ENCODE measurements at regions not wholly inside any gene's neighbourhood (a gene's known extent, or its start where the extent isn't known, plus 50 kb on each side); places are given as distances from the start of the nearest gene placed in this dataset.

DNA sequence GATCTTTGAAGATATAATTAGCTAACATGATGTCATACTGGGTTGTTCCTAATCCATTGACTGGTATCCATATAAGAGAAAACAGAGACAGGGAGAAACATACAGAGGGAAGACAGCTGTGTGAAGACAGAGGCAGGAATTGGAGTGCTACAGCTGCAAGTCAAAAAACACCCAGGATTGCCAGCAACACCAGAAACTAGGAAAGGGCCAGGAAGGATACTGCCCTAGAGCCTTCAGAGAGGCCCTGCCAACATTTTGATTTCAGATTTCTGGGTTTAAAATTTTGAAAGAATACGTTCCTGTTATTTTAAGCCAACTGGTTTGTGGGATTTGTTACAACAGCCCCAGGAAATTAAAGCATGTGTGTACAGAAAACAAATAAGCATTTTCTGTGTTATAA is 473.7 kb upstream of the FLRT2 start:
- TF ChIP-seq, protein P1, sequence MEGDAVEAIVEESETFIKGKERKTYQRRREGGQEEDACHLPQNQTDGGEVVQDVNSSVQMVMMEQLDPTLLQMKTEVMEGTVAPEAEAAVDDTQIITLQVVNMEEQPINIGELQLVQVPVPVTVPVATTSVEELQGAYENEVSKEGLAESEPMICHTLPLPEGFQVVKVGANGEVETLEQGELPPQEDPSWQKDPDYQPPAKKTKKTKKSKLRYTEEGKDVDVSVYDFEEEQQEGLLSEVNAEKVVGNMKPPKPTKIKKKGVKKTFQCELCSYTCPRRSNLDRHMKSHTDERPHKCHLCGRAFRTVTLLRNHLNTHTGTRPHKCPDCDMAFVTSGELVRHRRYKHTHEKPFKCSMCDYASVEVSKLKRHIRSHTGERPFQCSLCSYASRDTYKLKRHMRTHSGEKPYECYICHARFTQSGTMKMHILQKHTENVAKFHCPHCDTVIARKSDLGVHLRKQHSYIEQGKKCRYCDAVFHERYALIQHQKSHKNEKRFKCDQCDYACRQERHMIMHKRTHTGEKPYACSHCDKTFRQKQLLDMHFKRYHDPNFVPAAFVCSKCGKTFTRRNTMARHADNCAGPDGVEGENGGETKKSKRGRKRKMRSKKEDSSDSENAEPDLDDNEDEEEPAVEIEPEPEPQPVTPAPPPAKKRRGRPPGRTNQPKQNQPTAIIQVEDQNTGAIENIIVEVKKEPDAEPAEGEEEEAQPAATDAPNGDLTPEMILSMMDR (conservative IDR thresholded peaks at IDR 0.05; ENCODE audit: low read length) = no peak
- no peak overlapping the region for H3K4me3 ChIP-seq (ENCODE audit: low read length)
- no peak for DNase-seq (ENCODE audit: low read depth)

DNA sequence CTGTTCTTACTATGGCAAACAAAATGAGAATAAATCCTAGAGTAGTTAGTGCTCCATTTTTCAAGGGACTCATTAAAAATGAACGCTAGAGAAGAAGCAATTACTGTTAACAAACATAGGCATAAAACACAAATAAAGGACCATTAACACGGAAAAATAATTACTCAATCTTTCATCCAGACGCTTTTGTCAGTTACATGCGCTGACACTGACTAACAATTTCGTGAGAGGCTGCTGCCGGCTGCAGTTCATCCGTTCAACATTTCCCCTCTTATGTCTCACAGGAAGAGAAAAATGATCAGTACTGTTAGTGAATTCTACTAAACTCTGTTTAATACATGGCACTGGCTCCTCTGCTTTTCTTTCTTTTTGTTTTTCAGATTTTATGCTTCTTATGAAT is 472.7 kb upstream of the FLRT2 start:
- DNase-seq (ENCODE audit: low read depth) = no peak
- no peak overlapping the region for H3K4me3 ChIP-seq (ENCODE audit: low read length)
- TF ChIP-seq, protein P1 (conservative IDR thresholded peaks at IDR 0.05; ENCODE audit: low read length) = no peak

DNA sequence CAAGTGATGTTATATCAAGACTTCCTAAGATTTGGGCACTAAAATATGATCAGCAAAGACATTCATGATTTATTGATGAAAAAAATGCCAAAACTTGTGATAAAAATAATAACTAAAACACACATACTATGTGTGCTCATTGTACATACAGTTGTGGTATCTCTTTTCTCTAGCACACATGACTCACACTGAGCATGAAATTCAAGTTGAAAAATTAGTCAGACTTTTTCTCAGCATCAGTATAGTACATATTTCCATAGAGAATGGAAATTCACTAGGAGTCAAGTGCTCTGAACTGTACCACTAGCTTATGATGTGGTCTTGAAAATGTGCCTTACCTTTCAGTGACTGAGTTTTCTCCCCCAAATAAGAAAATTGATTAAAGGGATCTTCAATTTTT is 471.8 kb upstream of the FLRT2 start:
- TF ChIP-seq, protein P1 (conservative IDR thresholded peaks at IDR 0.05; ENCODE audit: low read length) = no peak
- no peak overlapping the region for H3K4me3 ChIP-seq (ENCODE audit: low read length)
- DNase-seq (ENCODE audit: low read depth) = no peak

DNA sequence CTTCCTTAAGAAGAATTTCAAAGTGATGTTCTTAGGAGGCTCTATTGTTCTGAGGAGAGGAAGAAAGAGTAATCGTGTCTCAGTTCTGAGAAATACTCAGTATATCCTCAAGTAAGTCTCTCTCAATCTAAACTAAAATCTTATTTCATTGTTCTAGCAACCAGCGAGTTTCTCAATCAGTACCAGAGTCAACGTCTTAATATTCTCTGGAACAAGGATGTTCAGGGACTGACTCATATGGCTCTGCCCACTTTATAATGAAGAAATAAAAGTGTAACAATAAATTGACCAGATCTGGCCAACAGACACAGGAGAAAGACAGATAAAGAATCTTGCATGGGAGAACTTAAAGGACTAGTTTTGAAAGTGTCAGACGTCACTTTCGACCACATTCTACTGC is 469.8 kb upstream of the FLRT2 start:
- no peak overlapping the region for H3K4me3 ChIP-seq (ENCODE audit: low read length)
- DNase-seq (ENCODE audit: low read depth) = peak; percentile 17
- TF ChIP-seq, protein P1 (conservative IDR thresholded peaks at IDR 0.05; ENCODE audit: low read length) = no peak

DNA sequence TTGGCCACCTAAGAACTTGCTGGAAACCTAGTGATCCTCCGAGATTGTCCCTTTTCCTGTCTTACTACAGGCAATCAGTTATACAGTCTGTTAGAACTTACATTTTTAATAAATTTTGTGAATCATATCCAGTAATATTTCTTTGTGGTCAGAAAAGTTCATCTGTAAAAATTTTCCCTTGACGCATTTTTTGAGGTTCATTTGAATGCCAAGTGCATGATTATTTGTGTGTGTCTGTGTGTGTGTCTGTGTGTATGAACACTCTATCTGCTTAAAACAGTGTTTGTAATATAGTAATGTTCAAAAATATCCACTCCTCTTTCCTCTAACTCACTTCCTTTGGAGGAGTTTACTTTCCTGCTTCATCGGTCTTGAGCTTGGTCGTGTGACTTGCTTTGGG is 468.7 kb upstream of the FLRT2 start:
- no peak overlapping the region for H3K4me3 ChIP-seq (ENCODE audit: low read length)
- TF ChIP-seq, protein P1 (conservative IDR thresholded peaks at IDR 0.05; ENCODE audit: low read length) = no peak
- no peak for DNase-seq (ENCODE audit: low read depth)

DNA sequence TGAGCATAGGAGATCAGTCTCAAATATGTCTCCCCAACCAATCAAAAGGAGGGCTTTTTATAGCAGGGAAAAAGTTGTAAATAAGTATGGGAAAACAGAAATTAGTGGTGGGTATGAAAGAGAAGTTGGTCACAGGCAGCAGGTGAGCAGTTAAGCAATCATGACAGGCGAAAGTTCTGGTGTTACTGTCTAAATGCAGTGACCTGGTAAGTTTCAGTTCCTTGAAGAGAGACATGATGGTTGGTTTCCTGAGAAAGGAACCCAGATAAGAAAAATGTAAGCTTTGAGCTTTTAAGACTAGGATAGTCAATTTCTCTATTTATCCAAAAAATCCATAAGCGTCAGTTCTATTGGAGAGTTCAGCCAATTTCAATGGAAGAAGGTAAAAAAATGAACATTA is 466.2 kb upstream of the FLRT2 start:
- H3K4me3 ChIP-seq (ENCODE audit: low read length) = no peak overlapping the region
- no peak for DNase-seq (ENCODE audit: low read depth)
- TF ChIP-seq, protein P1 (conservative IDR thresholded peaks at IDR 0.05; ENCODE audit: low read length) = no peak

DNA sequence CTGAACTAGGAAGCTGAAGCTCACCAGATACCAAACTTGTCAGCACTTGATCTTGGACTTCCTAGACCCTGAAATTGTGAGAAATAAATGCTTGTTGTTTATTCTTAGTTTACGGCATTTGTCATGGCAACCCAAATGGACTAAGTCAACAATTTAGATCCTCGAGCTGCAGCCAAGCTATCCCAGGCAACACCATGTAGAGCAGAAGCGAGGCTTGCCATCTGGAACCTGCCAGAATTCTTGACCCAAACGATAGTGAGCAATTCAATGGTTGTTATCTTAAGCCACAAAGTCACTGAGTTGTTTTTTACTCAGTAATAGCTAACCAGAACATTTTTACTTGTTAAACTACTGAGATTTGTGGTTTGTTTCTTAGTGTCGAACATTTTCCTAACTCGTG is 458.5 kb upstream of the FLRT2 start:
- DNase-seq (ENCODE audit: low read depth) = no peak
- TF ChIP-seq, protein P1 (conservative IDR thresholded peaks at IDR 0.05; ENCODE audit: low read length) = no peak

More for the DNA sequence above, 458.5 kb upstream of the FLRT2 start:
- no peak overlapping the region for H3K4me3 ChIP-seq (ENCODE audit: low read length)
